Panc1 (cell line): ENCODE measurements at regions not wholly inside any gene's neighbourhood (a gene's known extent, or its start where the extent isn't known, plus 50 kb on each side); places are given as distances from the start of the nearest gene placed in this dataset.

Source experiments
- ATAC-seq: fragments of 200-7000 bp; cut with Tn5 transposase; 2 replicates; pipeline ENCODE4 v1.9.1; 2020; ENCODE audit warnings: mild to moderate bottlenecking, moderate library complexity
- BruUV-seq: library from RNA; stranded (reverse); fragments of 400-500 nt; replicated peaks from 2 replicates; lab custom pipeline; 2021; lab: Mats Ljungman, UMichigan
- CTCF ChIA-PET: fragments of 300-600 bp; sonication (Branson Sonifier 250); formaldehyde crosslinking; loops from one replicate; lab custom pipeline; 2022; ENCODE audit warnings: antibody characterized with exemption; lab: Charles Lee
- POLR2A ChIA-PET: fragments of 300-600 bp; sonication (Branson Sonifier 250); formaldehyde crosslinking; loops from one replicate; lab custom pipeline; 2022; ENCODE audit warnings: antibody characterized with exemption; lab: Charles Lee
- DNase-seq: peaks from one replicate; pipeline ENCODE4 v3.0.0-alpha.2; 2010; ENCODE audit warnings: low read depth, low spot score
- H3K27ac ChIP-seq: 2 replicates; pipeline ENCODE4 v1.5.1; 2011; ENCODE audit warnings: mild to moderate bottlenecking, low read length, inconsistent platforms
- H3K27me3 ChIP-seq: fragments of 200-500 bp; sonication (Bioruptor generic); 2 replicates; pipeline ENCODE4 v1.6.0; 2014; ENCODE audit warnings: low read length, inconsistent platforms; ENCODE audit not compliant: control insufficient read depth, insufficient read depth
- H3K36me3 ChIP-seq: fragments of 200-500 bp; sonication (Bioruptor generic); 2 replicates; pipeline ENCODE4 v1.5.1; 2014; ENCODE audit warnings: inconsistent platforms, mild to moderate bottlenecking, low read length, moderate library complexity; ENCODE audit not compliant: control insufficient read depth, insufficient read depth
- H3K4me1 ChIP-seq: 2 replicates; pipeline ENCODE4 v1.5.1; 2011; ENCODE audit warnings: inconsistent platforms, mild to moderate bottlenecking, low read length, moderate library complexity; ENCODE audit not compliant: control insufficient read depth, insufficient read depth
- H3K4me3 ChIP-seq, 2 experiments: 2 replicates each; pipeline ENCODE4 v1.5.1; 2011 to 2012; ENCODE audit warnings: low read depth in 2 of 2, low read length in 2 of 2, mild to moderate bottlenecking in 2 of 2, inconsistent platforms in 1 of 2, moderate library complexity in 1 of 2
- H3K9me3 ChIP-seq: fragments of 200-500 bp; sonication (Bioruptor generic); 2 replicates; pipeline ENCODE4 v1.5.1; 2014; ENCODE audit warnings: low read depth, mild to moderate bottlenecking, inconsistent platforms, low read length, moderate library complexity; ENCODE audit not compliant: control insufficient read depth, insufficient read depth
- POLR2AphosphoS5 ChIP-seq: IDR thresholded peaks from 2 replicates; pipeline ENCODE4 v1.6.1; 2012; ENCODE audit warnings: mild to moderate bottlenecking, low read depth, low read length, moderate library complexity
- REST ChIP-seq, 2 experiments: IDR thresholded peaks; 2 replicates each; pipeline ENCODE4 v1.6.1; 2011 to 2012; ENCODE audit warnings: low read depth in 2 of 2, control low read depth in 1 of 2, low read length in 1 of 2, mild to moderate bottlenecking in 1 of 2, moderate library complexity in 1 of 2; ENCODE audit not compliant: insufficient read depth in 1 of 2
- SIN3A ChIP-seq: IDR thresholded peaks from 2 replicates; pipeline ENCODE4 v1.6.1; 2012; ENCODE audit warnings: low read depth, mild to moderate bottlenecking, low read length, moderate library complexity, borderline replicate concordance; ENCODE audit not compliant: insufficient read depth
- TCF7L2 ChIP-seq: IDR thresholded peaks from 2 replicates; pipeline ENCODE4 v1.6.1; 2011; ENCODE audit warnings: mild to moderate bottlenecking, low read depth, low read length, inconsistent platforms
- in situ Hi-C: cut with HindIII; loops from 2 replicates; pipeline ENCODE4 v1.10.0; 2016; ENCODE audit warnings: low sequenced_read_pairs, low pct_unique_long_range_greater_than_20kb
- intact Hi-C: fragments of 100-400 bp; cut with micrococcal nuclease; formaldehyde crosslinking; loops from one replicate; pipeline ENCODE4 v1.10.0; 2022; ENCODE audit not compliant: unreplicated experiment
- TF ChIP-seq, protein P1 (sequence below): fragments of 450-650 bp; IDR thresholded peaks from 2 replicates; pipeline ENCODE4 v1.5.1; 2017; ENCODE audit warnings: mild to moderate bottlenecking

DNA sequence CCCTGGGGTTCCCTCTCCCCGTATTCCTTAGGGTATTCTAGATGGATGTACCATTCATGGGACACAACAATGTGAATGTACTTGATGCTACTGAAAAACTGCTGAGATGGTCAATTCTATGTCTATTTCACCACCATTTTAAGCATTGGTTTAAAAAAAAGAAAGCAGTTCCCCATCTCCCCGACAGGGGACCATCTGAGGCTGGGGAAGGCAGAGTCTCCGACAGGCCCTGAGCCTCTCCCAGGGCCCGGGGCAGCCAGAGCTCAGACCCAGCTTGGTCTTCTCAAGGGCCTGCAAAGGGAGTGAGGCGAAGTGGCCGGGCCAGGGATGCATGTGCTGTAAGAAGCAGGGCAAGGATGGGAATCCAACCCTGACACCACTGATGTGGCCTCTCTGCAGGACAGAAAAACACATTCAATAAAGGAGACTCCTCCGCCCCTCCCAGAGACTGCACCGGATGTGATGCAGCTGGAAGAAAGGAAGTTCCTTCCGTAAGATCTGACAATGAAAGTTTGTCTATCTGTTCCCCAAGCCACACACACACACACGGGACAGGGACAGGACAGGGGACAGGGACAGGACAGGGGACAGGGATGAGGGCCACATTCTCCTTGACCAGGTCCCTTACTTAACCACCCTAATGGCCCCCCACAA, 234.1 kb downstream of the BCL11B start:
- Histone ChIP-seq H3K4me3 (no peak overlapping the region), H3K4me1 (no peaks in the 10 kb centered on the region), H3K27me3 (no peaks in the 10 kb centered on the region), H3K27ac (no peak overlapping the region), H3K9me3 (no peaks in the 10 kb centered on the region), H3K36me3 (no peaks in the 10 kb centered on the region)
- DNase-seq (no peak), ATAC-seq (no peak)
- POLR2A ChIA-PET: no interaction called here
- BruUV-seq: no TSS peak
- intact Hi-C loops: no loop called here
- CTCF ChIA-PET: no interaction called here
- in situ Hi-C loops: no loop called here
- TF ChIP-seq, protein P1, sequence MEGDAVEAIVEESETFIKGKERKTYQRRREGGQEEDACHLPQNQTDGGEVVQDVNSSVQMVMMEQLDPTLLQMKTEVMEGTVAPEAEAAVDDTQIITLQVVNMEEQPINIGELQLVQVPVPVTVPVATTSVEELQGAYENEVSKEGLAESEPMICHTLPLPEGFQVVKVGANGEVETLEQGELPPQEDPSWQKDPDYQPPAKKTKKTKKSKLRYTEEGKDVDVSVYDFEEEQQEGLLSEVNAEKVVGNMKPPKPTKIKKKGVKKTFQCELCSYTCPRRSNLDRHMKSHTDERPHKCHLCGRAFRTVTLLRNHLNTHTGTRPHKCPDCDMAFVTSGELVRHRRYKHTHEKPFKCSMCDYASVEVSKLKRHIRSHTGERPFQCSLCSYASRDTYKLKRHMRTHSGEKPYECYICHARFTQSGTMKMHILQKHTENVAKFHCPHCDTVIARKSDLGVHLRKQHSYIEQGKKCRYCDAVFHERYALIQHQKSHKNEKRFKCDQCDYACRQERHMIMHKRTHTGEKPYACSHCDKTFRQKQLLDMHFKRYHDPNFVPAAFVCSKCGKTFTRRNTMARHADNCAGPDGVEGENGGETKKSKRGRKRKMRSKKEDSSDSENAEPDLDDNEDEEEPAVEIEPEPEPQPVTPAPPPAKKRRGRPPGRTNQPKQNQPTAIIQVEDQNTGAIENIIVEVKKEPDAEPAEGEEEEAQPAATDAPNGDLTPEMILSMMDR: no peak
- TF ChIP-seq POLR2AphosphoS5 (no peak), REST (IDR thresholded peaks at IDR 0.05; ENCODE audit: insufficient read depth in 1 of 2, low read depth in 2 of 2, low read length in 1 of 2) (no peak), TCF7L2 (no peak), SIN3A (no peak)

DNA sequence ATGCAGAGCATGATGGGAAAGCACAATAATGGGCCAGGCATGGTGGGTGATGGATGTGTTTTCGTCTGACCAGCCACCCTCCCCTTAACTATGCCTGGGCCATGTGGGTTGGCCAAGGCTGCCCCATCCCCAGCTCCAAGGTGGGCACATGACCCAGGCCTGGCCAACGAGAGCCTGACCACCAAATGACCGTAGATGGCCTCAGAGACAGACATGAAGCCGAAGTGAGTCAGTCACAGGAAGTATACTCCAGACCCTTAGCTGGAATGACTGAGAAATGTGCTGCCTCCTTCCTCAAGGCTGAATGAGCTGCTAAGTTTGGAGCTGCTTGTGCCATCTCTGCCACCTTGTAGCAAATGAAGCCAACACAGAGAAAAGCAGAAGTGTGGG, 233.6 kb downstream of the BCL11B start:
- DNase-seq (no peak), ATAC-seq (no peak)
- no peaks in the 10 kb centered on the region for H3K27me3 ChIP-seq
- no peak for TF ChIP-seq REST (IDR thresholded peaks at IDR 0.05; ENCODE audit: insufficient read depth in 1 of 2, low read depth in 2 of 2, low read length in 1 of 2)
- no peak for TF ChIP-seq TCF7L2
- TF ChIP-seq SIN3A: no peak
- TF ChIP-seq POLR2AphosphoS5: no peak
- TF ChIP-seq, protein P1: no peak
- no peak overlapping the region for H3K4me3 ChIP-seq
- POLR2A ChIA-PET: no interaction called here
- H3K9me3 ChIP-seq: no peaks in the 10 kb centered on the region
- no TSS peak for BruUV-seq
- no peak overlapping the region for H3K27ac ChIP-seq
- in situ Hi-C loops (no loop called here), intact Hi-C loops (no loop called here)
- no peaks in the 10 kb centered on the region for H3K4me1 ChIP-seq
- H3K36me3 ChIP-seq: no peaks in the 10 kb centered on the region
- CTCF ChIA-PET: no interaction called here
